C4-2B (cell line): ENCODE measurements at regions not wholly inside any gene's neighbourhood (a gene's known extent, or its start where the extent isn't known, plus 50 kb on each side); places are given as distances from the start of the nearest gene placed in this dataset.

Source experiments
- ZFX ChIP-seq: fragments of 450-650 bp; IDR thresholded peaks from 2 replicates; pipeline ENCODE4 v1.6.1; 2017
- TF ChIP-seq, protein P1 (sequence below): fragments of 450-650 bp; conservative IDR thresholded peaks from 2 replicates; pipeline ENCODE4 v1.5.1; 2017; ENCODE audit warnings: mild to moderate bottlenecking

DNA sequence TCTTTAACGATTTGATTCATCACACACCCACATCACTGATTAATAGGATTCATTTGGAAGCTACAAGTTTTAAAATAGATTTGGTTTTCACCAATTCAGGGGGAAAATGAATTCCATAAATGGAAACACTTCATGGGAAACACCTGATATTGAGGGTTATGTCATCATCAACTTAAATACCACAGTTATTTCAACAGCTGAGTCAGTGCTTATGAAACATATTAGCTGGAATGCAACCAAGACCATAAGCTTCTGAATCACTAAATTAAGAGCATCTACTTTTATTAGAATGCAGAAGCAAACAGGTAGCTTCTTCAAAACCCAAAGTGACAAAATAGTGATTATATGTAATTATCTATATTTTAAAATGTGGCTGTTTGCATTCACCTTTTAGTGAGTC lies 207.8 kb upstream of the DCAF8L1 start:
- TF ChIP-seq ZFX, result no peak
- TF ChIP-seq, protein P1, sequence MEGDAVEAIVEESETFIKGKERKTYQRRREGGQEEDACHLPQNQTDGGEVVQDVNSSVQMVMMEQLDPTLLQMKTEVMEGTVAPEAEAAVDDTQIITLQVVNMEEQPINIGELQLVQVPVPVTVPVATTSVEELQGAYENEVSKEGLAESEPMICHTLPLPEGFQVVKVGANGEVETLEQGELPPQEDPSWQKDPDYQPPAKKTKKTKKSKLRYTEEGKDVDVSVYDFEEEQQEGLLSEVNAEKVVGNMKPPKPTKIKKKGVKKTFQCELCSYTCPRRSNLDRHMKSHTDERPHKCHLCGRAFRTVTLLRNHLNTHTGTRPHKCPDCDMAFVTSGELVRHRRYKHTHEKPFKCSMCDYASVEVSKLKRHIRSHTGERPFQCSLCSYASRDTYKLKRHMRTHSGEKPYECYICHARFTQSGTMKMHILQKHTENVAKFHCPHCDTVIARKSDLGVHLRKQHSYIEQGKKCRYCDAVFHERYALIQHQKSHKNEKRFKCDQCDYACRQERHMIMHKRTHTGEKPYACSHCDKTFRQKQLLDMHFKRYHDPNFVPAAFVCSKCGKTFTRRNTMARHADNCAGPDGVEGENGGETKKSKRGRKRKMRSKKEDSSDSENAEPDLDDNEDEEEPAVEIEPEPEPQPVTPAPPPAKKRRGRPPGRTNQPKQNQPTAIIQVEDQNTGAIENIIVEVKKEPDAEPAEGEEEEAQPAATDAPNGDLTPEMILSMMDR, result no peak
